Mucosa of rectum (tissue), 2 donors: ENCODE measurements at regions not wholly inside any gene's neighbourhood (a gene's known extent, or its start where the extent isn't known, plus 50 kb on each side); places are given as distances from the start of the nearest gene placed in this dataset.
"Not testable (repeated sequence)": the region's sequence is repeated elsewhere in the genome, so short reads cannot be mapped to it uniquely, and the experiment has no call there.

Experiments used
- H3K27ac ChIP-seq, 2 donors: one replicate each; pipeline ENCODE4 v1.7.0; 2013; ENCODE audit warnings: inconsistent platforms in 2 of 2, low read depth in 2 of 2, low read length in 2 of 2
- H3K27me3 ChIP-seq, 2 donors: one replicate each; pipeline ENCODE4 v1.7.0; 2013; ENCODE audit warnings: low read length in 2 of 2; ENCODE audit not compliant: control insufficient read depth in 2 of 2, insufficient read depth in 2 of 2
- H3K36me3 ChIP-seq, 2 donors: one replicate each; pipeline ENCODE4 v1.7.0; 2013; ENCODE audit warnings: low read length in 2 of 2; ENCODE audit not compliant: control insufficient read depth in 2 of 2, insufficient read depth in 2 of 2
- H3K4me1 ChIP-seq, 2 donors: one replicate each; pipeline ENCODE4 v1.7.0; 2013; ENCODE audit warnings: low read length in 2 of 2, mild to moderate bottlenecking in 1 of 2; ENCODE audit not compliant: control insufficient read depth in 2 of 2, insufficient read depth in 2 of 2
- H3K4me3 ChIP-seq, 2 donors: one replicate each; pipeline ENCODE4 v1.7.0; 2013; ENCODE audit warnings: low read length in 2 of 2
- H3K9ac ChIP-seq, 2 donors: one replicate each; pipeline ENCODE4 v1.7.0; 2013; ENCODE audit warnings: low read length in 2 of 2, low read depth in 1 of 2, mild to moderate bottlenecking in 1 of 2
- H3K9me3 ChIP-seq, 2 donors: one replicate each; pipeline ENCODE4 v1.7.0; 2013; ENCODE audit warnings: low read length in 2 of 2; ENCODE audit not compliant: control insufficient read depth in 2 of 2
- donor health status: healthy.
- donor health status: Normal muscosa, but diverticular disease.

- Histone ChIP-seq H3K4me1 (peaks cover 0 to 9% of the 10 kb centered on the region in 2 donors), H3K27me3 (no peaks in the 10 kb centered on the region), H3K27ac (no peak overlapping the region), H3K4me3 (no peak overlapping the region), H3K9ac (no peak overlapping the region), H3K9me3 (no peaks in the 10 kb centered on the region), H3K36me3 (no peaks in the 10 kb centered on the region)
These were observed 132.6 kb downstream of the CUL2 start for GRCh38 chr10:34957531-34957930.

- H3K27me3 ChIP-seq, result no peaks in the 10 kb centered on the region
- no peaks in the 10 kb centered on the region for H3K36me3 ChIP-seq
- H3K9ac ChIP-seq, result no peak overlapping the region
- H3K4me3 ChIP-seq, result no peak overlapping the region
- no peaks in the 10 kb centered on the region for H3K9me3 ChIP-seq
- H3K27ac ChIP-seq, result no peak overlapping the region
- H3K4me1 ChIP-seq, result peaks cover 0 to 9% of the 10 kb centered on the region in 2 donors
These were observed 133.4 kb downstream of the CUL2 start for GRCh38 chr10:34956756-34957155.

- Histone ChIP-seq H3K4me3 (no peak overlapping the region), H3K36me3 (no peaks in the 10 kb centered on the region), H3K27ac (no peak overlapping the region), H3K4me1 (peaks cover 0 to 9% of the 10 kb centered on the region in 2 donors), H3K9me3 (no peaks in the 10 kb centered on the region), H3K27me3 (no peaks in the 10 kb centered on the region), H3K9ac (no peak overlapping the region)
These were observed 134.8 kb downstream of the CUL2 start for GRCh38 chr10:34955391-34955790.

GRCh38 chr10:34954142-34954541 is 136.0 kb downstream of the CUL2 start:
- Histone ChIP-seq H3K27ac (no peak overlapping the region), H3K9ac (no peak overlapping the region), H3K9me3 (no peaks in the 10 kb centered on the region), H3K4me1 (peaks cover 0 to 9% of the 10 kb centered on the region in 2 donors), H3K27me3 (no peaks in the 10 kb centered on the region), H3K4me3 (no peak overlapping the region), H3K36me3 (no peaks in the 10 kb centered on the region)

GRCh38 chr10:34951263-34951887 is 136.3 kb upstream of the PARD3 start:
- H3K36me3 ChIP-seq, H3K9me3 ChIP-seq, H3K27ac ChIP-seq, H3K9ac ChIP-seq, H3K27me3 ChIP-seq, H3K4me1 ChIP-seq, H3K4me3 ChIP-seq: not testable (repeated sequence)

- not testable (repeated sequence) for H3K27me3 ChIP-seq, H3K27ac ChIP-seq, H3K9me3 ChIP-seq, H3K36me3 ChIP-seq, H3K4me3 ChIP-seq, H3K4me1 ChIP-seq, H3K9ac ChIP-seq
These were observed 130.9 kb upstream of the PARD3 start for GRCh38 chr10:34945951-34946522.

- no peaks in the 10 kb centered on the region for H3K36me3 ChIP-seq
- no peak overlapping the region for H3K27ac ChIP-seq
- no peaks in the 10 kb centered on the region for H3K4me1 ChIP-seq
- no peak overlapping the region for H3K4me3 ChIP-seq
- no peaks in the 10 kb centered on the region for H3K9me3 ChIP-seq
- H3K27me3 ChIP-seq, result no peaks in the 10 kb centered on the region
- no peak overlapping the region for H3K9ac ChIP-seq
These were observed 126.6 kb upstream of the PARD3 start for GRCh38 chr10:34941471-34942357.

GRCh38 chr10:34940436-34940835 is 125.3 kb upstream of the PARD3 start:
- H3K4me1 ChIP-seq, result no peaks in the 10 kb centered on the region
- no peak overlapping the region for H3K9ac ChIP-seq
- H3K9me3 ChIP-seq, result no peaks in the 10 kb centered on the region
- no peaks in the 10 kb centered on the region for H3K36me3 ChIP-seq
- no peaks in the 10 kb centered on the region for H3K27me3 ChIP-seq
- no peak overlapping the region for H3K27ac ChIP-seq
- no peak overlapping the region for H3K4me3 ChIP-seq

GRCh38 chr10:34938399-34938670 is 123.2 kb upstream of the PARD3 start:
- Histone ChIP-seq H3K9ac (no peak overlapping the region), H3K4me3 (no peak overlapping the region), H3K9me3 (no peaks in the 10 kb centered on the region), H3K27me3 (no peaks in the 10 kb centered on the region), H3K4me1 (no peaks in the 10 kb centered on the region), H3K27ac (no peak overlapping the region), H3K36me3 (no peaks in the 10 kb centered on the region)

- not testable (repeated sequence) for H3K9me3 ChIP-seq, H3K4me1 ChIP-seq, H3K27ac ChIP-seq, H3K9ac ChIP-seq, H3K27me3 ChIP-seq, H3K4me3 ChIP-seq, H3K36me3 ChIP-seq
These were observed 122.7 kb upstream of the PARD3 start for GRCh38 chr10:34937643-34938398.
